Kidney (tissue), 13 donors: ENCODE measurements at regions not wholly inside any gene's neighbourhood (a gene's known extent, or its start where the extent isn't known, plus 50 kb on each side); places are given as distances from the start of the nearest gene placed in this dataset.

ENCODE experiments used
- DNase-seq, 5 donors: peaks; one replicate each; pipeline ENCODE4 v3.0.0-alpha.2; 2013 to 2020
- FAIRE-seq: peaks from 2 replicates; lab custom pipeline; 2012; peaks lifted over from hg19 to GRCh38; lab: Jason Lieb, UNC
- H3K27ac ChIP-seq, 2 donors: one replicate each; pipeline ENCODE4 v1.7.0; 2013; ENCODE audit warnings: low read depth in 2 of 2, low read length in 2 of 2, inconsistent platforms in 1 of 2
- H3K27me3 ChIP-seq: one replicate; pipeline ENCODE4 v1.7.1; 2013; ENCODE audit warnings: low read length, inconsistent platforms; ENCODE audit not compliant: control insufficient read depth, insufficient read depth
- H3K36me3 ChIP-seq, 3 donors: one replicate each; pipeline versions ENCODE4 v1.7.0 to v1.7.1; 2013; ENCODE audit warnings: low read length in 3 of 3, control low read depth in 1 of 3, inconsistent platforms in 1 of 3; ENCODE audit not compliant: insufficient read depth in 3 of 3, control insufficient read depth in 2 of 3
- H3K4me1 ChIP-seq, 3 donors: one replicate each; pipeline versions ENCODE4 v1.7.0 to v1.7.1; 2013; ENCODE audit warnings: low read length in 3 of 3, inconsistent platforms in 1 of 3, low read depth in 1 of 3; ENCODE audit not compliant: control insufficient read depth in 2 of 3, insufficient read depth in 2 of 3
- H3K4me3 ChIP-seq, 3 donors: one replicate each; pipeline versions ENCODE4 v1.7.0 to v1.8.1; 2013; ENCODE audit warnings: low read length in 3 of 3, control low read depth in 1 of 3, inconsistent platforms in 1 of 3
- H3K9ac ChIP-seq, 3 donors: one replicate each; pipeline versions ENCODE4 v1.7.0 to v1.7.1; 2013; ENCODE audit warnings: low read length in 3 of 3, control low read depth in 1 of 3, inconsistent platforms in 1 of 3
- H3K9me3 ChIP-seq, 3 donors: one replicate each; pipeline versions ENCODE4 v1.7.0 to v1.7.1; 2013; ENCODE audit warnings: low read length in 3 of 3, control low read depth in 1 of 3, inconsistent platforms in 1 of 3; ENCODE audit not compliant: control insufficient read depth in 2 of 3, insufficient read depth in 1 of 3
- intact Hi-C: fragments of 100-400 bp; cut with DNase I; formaldehyde crosslinking; loops from one replicate; pipeline ENCODE4 v1.11.1; 2022
- TF ChIP-seq, protein P1 (sequence below): IDR thresholded peaks from 3 replicates; pipeline ENCODE4 v1.5.1; 2012; ENCODE audit warnings: mild to moderate bottlenecking, moderate library complexity, borderline replicate concordance; ENCODE audit not compliant: insufficient read depth; ENCODE audit errors: extremely low read depth
- donor health status: control.
- donor health status: control.
- donor health status: control.
- donor health status: control.
- donor health status: control.
- donor health status: DM: yes; HTN: yes; CAD: no.
- donor health status: Normal renal cell carcinoma (clear cell type).

DNA sequence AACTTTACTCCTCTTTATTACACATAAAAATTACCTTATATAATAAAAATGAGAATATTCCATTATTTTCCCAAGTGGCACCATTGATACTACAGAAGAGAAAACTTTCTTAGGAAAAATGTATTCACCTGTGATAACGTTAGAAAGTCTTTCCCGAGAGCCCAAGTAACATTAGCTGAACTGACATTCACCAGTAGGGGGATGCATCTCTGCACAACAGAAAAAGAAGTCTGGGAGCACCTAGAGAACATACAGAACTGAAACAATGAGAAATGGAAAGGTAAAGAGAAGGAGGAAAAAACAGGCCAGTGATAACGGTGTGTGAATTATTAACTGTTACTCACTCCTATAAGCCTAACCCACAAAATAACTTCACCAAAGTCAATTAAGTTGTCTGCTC, 423.3 kb downstream of the CENPC start:
- no peaks in the 10 kb centered on the region for H3K9me3 ChIP-seq
- DNase-seq (peak in 2 of 5 donors; percentile 48 to 52), FAIRE-seq (no peak)
- intact Hi-C loops = no loop called here
- no peaks in the 10 kb centered on the region for H3K4me1 ChIP-seq
- H3K27ac ChIP-seq = no peak overlapping the region
- no peaks in the 10 kb centered on the region for H3K36me3 ChIP-seq
- H3K4me3 ChIP-seq = no peak overlapping the region
- no peaks in the 10 kb centered on the region for H3K27me3 ChIP-seq
- no peak overlapping the region for H3K9ac ChIP-seq
- TF ChIP-seq, protein P1, sequence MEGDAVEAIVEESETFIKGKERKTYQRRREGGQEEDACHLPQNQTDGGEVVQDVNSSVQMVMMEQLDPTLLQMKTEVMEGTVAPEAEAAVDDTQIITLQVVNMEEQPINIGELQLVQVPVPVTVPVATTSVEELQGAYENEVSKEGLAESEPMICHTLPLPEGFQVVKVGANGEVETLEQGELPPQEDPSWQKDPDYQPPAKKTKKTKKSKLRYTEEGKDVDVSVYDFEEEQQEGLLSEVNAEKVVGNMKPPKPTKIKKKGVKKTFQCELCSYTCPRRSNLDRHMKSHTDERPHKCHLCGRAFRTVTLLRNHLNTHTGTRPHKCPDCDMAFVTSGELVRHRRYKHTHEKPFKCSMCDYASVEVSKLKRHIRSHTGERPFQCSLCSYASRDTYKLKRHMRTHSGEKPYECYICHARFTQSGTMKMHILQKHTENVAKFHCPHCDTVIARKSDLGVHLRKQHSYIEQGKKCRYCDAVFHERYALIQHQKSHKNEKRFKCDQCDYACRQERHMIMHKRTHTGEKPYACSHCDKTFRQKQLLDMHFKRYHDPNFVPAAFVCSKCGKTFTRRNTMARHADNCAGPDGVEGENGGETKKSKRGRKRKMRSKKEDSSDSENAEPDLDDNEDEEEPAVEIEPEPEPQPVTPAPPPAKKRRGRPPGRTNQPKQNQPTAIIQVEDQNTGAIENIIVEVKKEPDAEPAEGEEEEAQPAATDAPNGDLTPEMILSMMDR = no peak

DNA sequence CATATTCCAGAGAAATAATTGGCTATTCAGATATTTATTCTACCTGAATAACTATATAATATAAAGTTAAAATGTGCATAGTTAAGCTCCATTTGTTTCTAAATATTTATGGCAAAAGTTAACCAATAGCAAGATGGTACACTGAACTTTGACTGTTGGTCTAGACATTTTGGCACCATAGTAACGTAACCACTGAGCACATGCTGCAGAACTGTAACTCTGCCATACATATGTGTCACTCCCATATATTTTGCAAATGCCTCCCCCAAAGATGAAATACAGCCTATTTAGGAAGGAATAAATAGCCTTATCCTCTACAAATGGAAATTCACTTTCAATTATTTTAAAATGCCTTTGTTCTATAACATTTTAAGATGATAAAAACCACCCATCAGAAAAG, 424.9 kb downstream of the CENPC start:
- Histone ChIP-seq H3K9me3 (no peaks in the 10 kb centered on the region), H3K4me3 (no peak overlapping the region), H3K27ac (no peak overlapping the region), H3K27me3 (no peaks in the 10 kb centered on the region), H3K4me1 (no peaks in the 10 kb centered on the region), H3K9ac (no peak overlapping the region), H3K36me3 (no peaks in the 10 kb centered on the region)
- FAIRE-seq = no peak
- intact Hi-C loops = no loop called here
- TF ChIP-seq, protein P1 = no peak
- DNase-seq = peak in 1 of 5 donors; percentile 12

DNA sequence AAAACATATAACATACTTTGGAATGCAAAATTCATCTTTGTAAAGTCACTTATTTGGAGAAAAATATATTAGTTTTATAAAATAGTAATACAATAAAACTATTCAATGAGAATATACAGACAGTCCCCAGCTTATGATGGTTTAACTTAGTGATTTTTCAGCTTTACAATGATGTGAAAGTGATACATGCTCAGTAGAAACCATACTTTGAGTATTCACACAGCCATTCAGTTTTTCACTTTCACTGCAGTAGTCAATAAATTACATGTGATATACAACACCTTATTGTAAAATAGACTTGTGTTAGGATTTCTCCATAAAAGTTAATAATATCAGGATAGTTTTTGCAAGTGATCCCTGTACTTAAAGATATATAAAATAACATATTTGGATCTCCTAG, 436.0 kb downstream of the CENPC start:
- Histone ChIP-seq H3K4me1 (no peaks in the 10 kb centered on the region), H3K9me3 (no peaks in the 10 kb centered on the region), H3K27me3 (no peaks in the 10 kb centered on the region), H3K9ac (no peak overlapping the region), H3K36me3 (no peaks in the 10 kb centered on the region), H3K4me3 (no peak overlapping the region), H3K27ac (no peak overlapping the region)
- intact Hi-C loops = no loop called here
- TF ChIP-seq, protein P1 = no peak
- no peak for DNase-seq
- FAIRE-seq = no peak

DNA sequence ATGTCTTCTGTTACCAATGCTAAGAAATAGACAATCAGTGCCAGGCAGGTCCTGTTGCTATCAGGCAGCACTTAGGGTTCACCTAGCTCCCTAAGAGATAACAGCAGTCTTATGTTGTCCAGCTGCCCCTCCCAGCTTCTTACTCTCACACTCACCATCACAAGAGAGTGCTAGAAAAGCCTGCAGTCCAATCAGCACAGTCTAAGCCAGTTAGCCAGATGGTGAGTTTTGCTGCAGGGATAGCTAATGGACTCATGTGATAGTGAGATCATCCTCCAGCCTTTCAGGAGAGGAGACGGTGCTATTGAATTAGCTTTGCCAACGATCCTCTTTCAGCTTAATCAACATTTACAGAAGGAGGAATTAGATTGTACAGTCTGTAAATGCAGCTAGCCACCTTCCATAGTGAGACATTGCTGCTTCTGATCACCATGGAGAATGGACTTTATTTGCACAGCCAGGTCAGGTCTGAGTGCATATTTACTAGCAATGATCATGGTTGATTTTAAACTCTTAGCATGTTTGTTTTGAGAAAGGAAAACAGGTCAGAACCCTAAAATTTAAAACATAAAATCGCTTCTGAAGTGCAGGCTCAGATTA, 438.3 kb downstream of the CENPC start:
- intact Hi-C loops = no loop called here
- Histone ChIP-seq H3K9me3 (no peaks in the 10 kb centered on the region), H3K27ac (no peak overlapping the region), H3K9ac (no peak overlapping the region), H3K4me3 (no peak overlapping the region), H3K4me1 (no peaks in the 10 kb centered on the region), H3K27me3 (no peaks in the 10 kb centered on the region), H3K36me3 (no peaks in the 10 kb centered on the region)
- TF ChIP-seq, protein P1 = no peak
- FAIRE-seq (no peak), DNase-seq (no peak)
